ENCODE measurements at regions not wholly inside any gene's neighbourhood (a gene's known extent, or its start where the extent isn't known, plus 50 kb on each side); places are given as distances from the start of the nearest gene placed in this dataset.
"Not testable (repeated sequence)": the region's sequence is repeated elsewhere in the genome, so short reads cannot be mapped to it uniquely, and the experiment has no call there.

GRCh38 chr22:22946131-22946530 is 58.5 kb downstream of the IGLL5 start:
- in situ Hi-C loops (cut with HindIII; ENCODE audit: low sequenced_read_pairs), result no loop called here

GRCh38 chr22:22948651-22949571 is 61.3 kb downstream of the IGLL5 start:
- in situ Hi-C loops (cut with HindIII; ENCODE audit: low sequenced_read_pairs), result no loop called here

GRCh38 chr22:22949953-22950352 is 62.3 kb downstream of the IGLL5 start:
- in situ Hi-C loops (cut with HindIII; ENCODE audit: low sequenced_read_pairs), result no loop called here

- in situ Hi-C loops (cut with HindIII; ENCODE audit: low sequenced_read_pairs), result no loop called here
Measured at GRCh38 chr22:22951035-22951434, 63.4 kb downstream of the IGLL5 start.

- in situ Hi-C loops (cut with HindIII; ENCODE audit: low sequenced_read_pairs), result no loop called here
Measured at GRCh38 chr22:22952531-22953280, 65.1 kb downstream of the IGLL5 start.

- in situ Hi-C loops (cut with HindIII; ENCODE audit: low sequenced_read_pairs), result no loop called here
Measured at GRCh38 chr22:22953791-22954190, 66.2 kb downstream of the IGLL5 start.

- in situ Hi-C loops (cut with HindIII; ENCODE audit: low sequenced_read_pairs), result no loop called here
Measured at GRCh38 chr22:22954656-22955055, 67.0 kb downstream of the IGLL5 start.

- in situ Hi-C loops (cut with HindIII; ENCODE audit: low sequenced_read_pairs), result no loop called here
Measured at GRCh38 chr22:22955276-22955798, 67.7 kb downstream of the IGLL5 start.

GRCh38 chr22:22955866-22956535 is 68.4 kb downstream of the IGLL5 start:
- in situ Hi-C loops (cut with HindIII; ENCODE audit: low sequenced_read_pairs), result no loop called here

- in situ Hi-C loops (cut with HindIII; ENCODE audit: low sequenced_read_pairs), result no loop called here
Measured at GRCh38 chr22:22957090-22957489, 69.5 kb downstream of the IGLL5 start.

GRCh38 chr22:22958621-22959020 is 71.0 kb downstream of the IGLL5 start:
- in situ Hi-C loops (cut with HindIII; ENCODE audit: low sequenced_read_pairs), result no loop called here

- in situ Hi-C loops (cut with HindIII; ENCODE audit: low sequenced_read_pairs), result no loop called here
Measured at GRCh38 chr22:22959147-22959827, 71.7 kb downstream of the IGLL5 start.

GRCh38 chr22:22960307-22960706 is 72.7 kb downstream of the IGLL5 start:
- in situ Hi-C loops (cut with HindIII; ENCODE audit: low sequenced_read_pairs), result no loop called here

- in situ Hi-C loops (cut with HindIII; ENCODE audit: low sequenced_read_pairs), result no loop called here
Measured at GRCh38 chr22:22961574-22961973, 74.0 kb downstream of the IGLL5 start.

- in situ Hi-C loops (cut with HindIII; ENCODE audit: low sequenced_read_pairs), result no loop called here
Measured at GRCh38 chr22:22968366-22968765, 80.8 kb downstream of the IGLL5 start.

GRCh38 chr22:22972605-22973004 is 85.0 kb downstream of the IGLL5 start:
- in situ Hi-C loops (cut with HindIII; ENCODE audit: low sequenced_read_pairs), result not testable (repeated sequence)

GRCh38 chr22:22973336-22973735 is 85.7 kb downstream of the IGLL5 start:
- in situ Hi-C loops (cut with HindIII; ENCODE audit: low sequenced_read_pairs), result no loop called here

GRCh38 chr22:22974156-22974555 is 86.5 kb downstream of the IGLL5 start:
- in situ Hi-C loops (cut with HindIII; ENCODE audit: low sequenced_read_pairs), result no loop called here

GRCh38 chr22:22974795-22975580 is 87.4 kb downstream of the IGLL5 start:
- in situ Hi-C loops (cut with HindIII; ENCODE audit: low sequenced_read_pairs), result loop anchor here (25.0 kb wide), 1 partner anchor 137 kb away; no protein-coding TSS in a partner anchor

Measured in DLD1 (cell line).